ENCODE measurements at regions not wholly inside any gene's neighbourhood (a gene's known extent, or its start where the extent isn't known, plus 50 kb on each side); places are given as distances from the start of the nearest gene placed in this dataset.
"Not testable (repeated sequence)": the region's sequence is repeated elsewhere in the genome, so short reads cannot be mapped to it uniquely, and the experiment has no call there.

- no peak overlapping the region for H3K9ac ChIP-seq (ENCODE audit: low read depth, low read length)
- peaks cover 7% of the 10 kb centered on the region for H3K4me1 ChIP-seq (ENCODE audit: control insufficient read depth, insufficient read depth, low read length)
- no peaks in the 10 kb centered on the region for H3K36me3 ChIP-seq (ENCODE audit: insufficient read depth, low read length)
- H3K27me3 ChIP-seq (ENCODE audit: control insufficient read depth, insufficient read depth, low read length) = peaks cover 29% of the 10 kb centered on the region
- H3K9me3 ChIP-seq (replicated peaks; ENCODE audit: low read length) = no peaks in the 10 kb centered on the region
- no peak overlapping the region for H3K4me3 ChIP-seq (ENCODE audit: low read length)
- no peak overlapping the region for H3K4me2 ChIP-seq (ENCODE audit: low read length)
Observed at GRCh38 chr6:44740566-44741120, 353.1 kb downstream of the CDC5L start.

DNA sequence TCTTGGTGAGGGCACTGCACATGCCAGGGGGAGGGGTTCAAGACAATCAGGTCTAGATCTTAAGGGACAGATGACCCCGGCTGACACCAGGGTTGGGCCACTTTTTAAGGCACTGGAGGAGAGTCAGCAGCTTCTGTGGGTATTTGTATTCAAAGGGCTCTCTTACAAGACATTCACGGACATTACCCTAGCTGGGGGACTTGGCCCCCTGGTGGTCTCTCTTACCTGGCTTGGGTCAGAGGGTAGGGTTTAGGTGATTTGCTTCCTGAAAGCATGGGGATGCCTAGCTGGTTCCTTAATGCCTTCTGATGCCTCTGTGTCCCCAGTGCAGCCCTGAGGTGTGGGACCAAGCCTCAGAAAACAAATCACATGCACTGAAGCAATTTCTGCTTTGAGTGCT, 354.7 kb downstream of the CDC5L start:
- Histone ChIP-seq H3K9ac (ENCODE audit: low read depth, low read length) (no peak overlapping the region), H3K4me1 (ENCODE audit: control insufficient read depth, insufficient read depth, low read length) (peaks cover 7% of the 10 kb centered on the region), H3K36me3 (ENCODE audit: insufficient read depth, low read length) (no peaks in the 10 kb centered on the region), H3K9me3 (replicated peaks; ENCODE audit: low read length) (no peaks in the 10 kb centered on the region), H3K4me2 (ENCODE audit: low read length) (no peak overlapping the region), H3K27me3 (ENCODE audit: control insufficient read depth, insufficient read depth, low read length) (peaks cover 27% of the 10 kb centered on the region), H3K4me3 (ENCODE audit: low read length) (no peak overlapping the region)

- H3K4me2 ChIP-seq (ENCODE audit: low read length) = no peak overlapping the region
- H3K27me3 ChIP-seq (ENCODE audit: control insufficient read depth, insufficient read depth, low read length) = peaks cover 27% of the 10 kb centered on the region
- no peaks in the 10 kb centered on the region for H3K36me3 ChIP-seq (ENCODE audit: insufficient read depth, low read length)
- peaks cover 7% of the 10 kb centered on the region for H3K4me1 ChIP-seq (ENCODE audit: control insufficient read depth, insufficient read depth, low read length)
- H3K9ac ChIP-seq (ENCODE audit: low read depth, low read length) = no peak overlapping the region
- H3K9me3 ChIP-seq (replicated peaks; ENCODE audit: low read length) = no peaks in the 10 kb centered on the region
- H3K4me3 ChIP-seq (ENCODE audit: low read length) = no peak overlapping the region
Observed at GRCh38 chr6:44742828-44743372, 355.4 kb downstream of the CDC5L start.

DNA sequence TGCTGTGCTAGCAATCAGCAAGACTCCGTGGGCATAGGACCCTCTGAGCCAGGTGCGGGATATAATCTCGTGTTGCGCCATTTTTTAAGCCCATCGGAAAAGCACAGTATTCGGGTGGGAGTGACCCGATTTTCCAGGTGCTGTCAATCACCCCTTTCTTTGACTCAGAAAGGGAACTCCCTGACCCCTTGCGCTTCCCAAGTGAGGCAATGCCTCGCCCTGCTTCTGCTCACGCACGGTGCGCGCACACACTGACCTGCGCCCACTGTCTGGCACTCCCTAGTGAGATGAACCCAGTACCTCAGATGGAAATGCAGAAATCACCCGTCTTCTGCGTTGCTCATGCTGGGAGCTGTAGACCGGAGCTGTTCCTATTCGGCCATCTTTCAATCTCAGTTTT, 372.6 kb downstream of the CDC5L start:
- H3K4me3 ChIP-seq (ENCODE audit: low read length); H3K27me3 ChIP-seq (ENCODE audit: control insufficient read depth, insufficient read depth, low read length); H3K9ac ChIP-seq (ENCODE audit: low read depth, low read length); H3K36me3 ChIP-seq (ENCODE audit: insufficient read depth, low read length); H3K9me3 ChIP-seq (replicated peaks; ENCODE audit: low read length); H3K4me1 ChIP-seq (ENCODE audit: control insufficient read depth, insufficient read depth, low read length); H3K4me2 ChIP-seq (ENCODE audit: low read length): not testable (repeated sequence)

GRCh38 chr6:44761046-44761445, 373.5 kb downstream of the CDC5L start:
- Histone ChIP-seq H3K9ac (ENCODE audit: low read depth, low read length) (no peak overlapping the region), H3K4me2 (ENCODE audit: low read length) (no peak overlapping the region), H3K4me3 (ENCODE audit: low read length) (no peak overlapping the region), H3K36me3 (ENCODE audit: insufficient read depth, low read length) (no peaks in the 10 kb centered on the region), H3K27me3 (ENCODE audit: control insufficient read depth, insufficient read depth, low read length) (no peaks in the 10 kb centered on the region), H3K9me3 (replicated peaks; ENCODE audit: low read length) (no peaks in the 10 kb centered on the region), H3K4me1 (ENCODE audit: control insufficient read depth, insufficient read depth, low read length) (no peaks in the 10 kb centered on the region)

DNA sequence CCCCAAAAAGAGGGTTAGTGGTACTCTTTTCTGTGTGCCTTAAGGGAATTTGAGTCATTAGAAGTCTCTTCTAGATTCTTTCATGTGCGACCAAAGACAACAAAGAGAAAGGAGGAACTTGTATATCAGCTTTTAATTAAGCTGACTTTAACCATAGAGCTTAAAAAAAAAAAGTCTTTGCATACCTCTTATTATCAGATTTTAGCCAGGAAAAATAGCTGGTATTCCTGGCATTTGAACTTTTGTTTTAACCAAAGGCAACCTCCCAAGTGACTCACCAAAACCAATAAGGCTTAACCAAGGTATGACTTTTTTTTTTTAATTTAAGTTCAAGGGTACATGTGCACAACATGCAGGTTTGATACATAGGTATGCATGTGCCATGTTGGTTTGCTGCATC, 375.0 kb downstream of the CDC5L start:
- Histone ChIP-seq H3K4me3 (ENCODE audit: low read length) (no peak overlapping the region), H3K27me3 (ENCODE audit: control insufficient read depth, insufficient read depth, low read length) (no peaks in the 10 kb centered on the region), H3K4me1 (ENCODE audit: control insufficient read depth, insufficient read depth, low read length) (no peaks in the 10 kb centered on the region), H3K9me3 (replicated peaks; ENCODE audit: low read length) (no peaks in the 10 kb centered on the region), H3K9ac (ENCODE audit: low read depth, low read length) (no peak overlapping the region), H3K36me3 (ENCODE audit: insufficient read depth, low read length) (no peaks in the 10 kb centered on the region), H3K4me2 (ENCODE audit: low read length) (no peak overlapping the region)

GRCh38 chr6:44771647-44772415, 384.3 kb downstream of the CDC5L start:
- no peaks in the 10 kb centered on the region for H3K36me3 ChIP-seq (ENCODE audit: insufficient read depth, low read length)
- no peak overlapping the region for H3K9ac ChIP-seq (ENCODE audit: low read depth, low read length)
- peaks cover 4% of the 10 kb centered on the region for H3K27me3 ChIP-seq (ENCODE audit: control insufficient read depth, insufficient read depth, low read length)
- no peaks in the 10 kb centered on the region for H3K4me1 ChIP-seq (ENCODE audit: control insufficient read depth, insufficient read depth, low read length)
- no peak overlapping the region for H3K4me2 ChIP-seq (ENCODE audit: low read length)
- no peaks in the 10 kb centered on the region for H3K9me3 ChIP-seq (replicated peaks; ENCODE audit: low read length)
- no peak overlapping the region for H3K4me3 ChIP-seq (ENCODE audit: low read length)

GRCh38 chr6:44772838-44773237, 385.3 kb downstream of the CDC5L start:
- Histone ChIP-seq H3K9ac (ENCODE audit: low read depth, low read length) (no peak overlapping the region), H3K4me3 (ENCODE audit: low read length) (no peak overlapping the region), H3K27me3 (ENCODE audit: control insufficient read depth, insufficient read depth, low read length) (peaks cover 4% of the 10 kb centered on the region), H3K4me2 (ENCODE audit: low read length) (no peak overlapping the region), H3K9me3 (replicated peaks; ENCODE audit: low read length) (no peaks in the 10 kb centered on the region), H3K36me3 (ENCODE audit: insufficient read depth, low read length) (no peaks in the 10 kb centered on the region), H3K4me1 (ENCODE audit: control insufficient read depth, insufficient read depth, low read length) (no peaks in the 10 kb centered on the region)

GRCh38 chr6:44775121-44775520, 387.6 kb downstream of the CDC5L start:
- Histone ChIP-seq H3K9ac (ENCODE audit: low read depth, low read length) (no peak overlapping the region), H3K36me3 (ENCODE audit: insufficient read depth, low read length) (no peaks in the 10 kb centered on the region), H3K4me3 (ENCODE audit: low read length) (no peak overlapping the region), H3K27me3 (ENCODE audit: control insufficient read depth, insufficient read depth, low read length) (peaks cover 4% of the 10 kb centered on the region), H3K9me3 (replicated peaks; ENCODE audit: low read length) (no peaks in the 10 kb centered on the region), H3K4me1 (ENCODE audit: control insufficient read depth, insufficient read depth, low read length) (no peaks in the 10 kb centered on the region), H3K4me2 (ENCODE audit: low read length) (no peak overlapping the region)

DNA sequence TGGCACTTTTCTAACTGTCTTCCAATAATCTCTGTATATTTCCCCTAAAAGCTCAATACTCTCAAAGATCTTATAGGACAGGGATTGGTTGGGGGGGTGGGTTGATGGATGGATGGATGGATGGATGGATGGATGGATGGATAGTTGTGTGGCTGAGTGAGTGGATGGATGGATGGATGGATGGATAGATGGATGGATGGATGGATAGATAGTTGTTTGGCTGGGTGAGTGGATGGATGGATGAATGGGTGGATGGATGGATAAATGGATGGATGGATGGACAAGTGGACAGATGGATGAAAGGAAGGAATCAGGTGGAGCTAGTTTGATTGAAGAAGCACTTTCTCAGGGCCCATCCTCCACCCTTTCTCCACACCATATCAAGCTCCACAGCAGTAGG, 388.8 kb downstream of the CDC5L start:
- no peak overlapping the region for H3K4me3 ChIP-seq (ENCODE audit: low read length)
- H3K9me3 ChIP-seq (replicated peaks; ENCODE audit: low read length) = no peaks in the 10 kb centered on the region
- no peak overlapping the region for H3K9ac ChIP-seq (ENCODE audit: low read depth, low read length)
- no peaks in the 10 kb centered on the region for H3K36me3 ChIP-seq (ENCODE audit: insufficient read depth, low read length)
- H3K4me1 ChIP-seq (ENCODE audit: control insufficient read depth, insufficient read depth, low read length) = no peaks in the 10 kb centered on the region
- H3K4me2 ChIP-seq (ENCODE audit: low read length) = no peak overlapping the region
- H3K27me3 ChIP-seq (ENCODE audit: control insufficient read depth, insufficient read depth, low read length) = peaks cover 4% of the 10 kb centered on the region

GRCh38 chr6:44778513-44778912, 391.0 kb downstream of the CDC5L start:
- H3K4me3 ChIP-seq (ENCODE audit: low read length) = no peak overlapping the region
- H3K4me2 ChIP-seq (ENCODE audit: low read length) = no peak overlapping the region
- no peak overlapping the region for H3K9ac ChIP-seq (ENCODE audit: low read depth, low read length)
- H3K36me3 ChIP-seq (ENCODE audit: insufficient read depth, low read length) = no peaks in the 10 kb centered on the region
- no peaks in the 10 kb centered on the region for H3K9me3 ChIP-seq (replicated peaks; ENCODE audit: low read length)
- H3K27me3 ChIP-seq (ENCODE audit: control insufficient read depth, insufficient read depth, low read length) = peaks cover 4% of the 10 kb centered on the region
- no peaks in the 10 kb centered on the region for H3K4me1 ChIP-seq (ENCODE audit: control insufficient read depth, insufficient read depth, low read length)
